HG03342 (cell line): ENCODE measurements at regions not wholly inside any gene's neighbourhood (a gene's known extent, or its start where the extent isn't known, plus 50 kb on each side); places are given as distances from the start of the nearest gene placed in this dataset.
"Not testable (repeated sequence)": the region's sequence is repeated elsewhere in the genome, so short reads cannot be mapped to it uniquely, and the experiment has no call there.

Experiments used
- ATAC-seq: cut with Tn5 transposase; IDR thresholded peaks from one replicate; pipeline ENCODE4 v1.9.1; 2021; ENCODE audit warnings: mild to moderate bottlenecking, moderate library complexity; ENCODE audit not compliant: unreplicated experiment

- no peak for ATAC-seq
Measured at GRCh38 chr15:50857763-50858162, 50.7 kb upstream of the AP4E1 start.

GRCh38 chr15:50854601-50855490 is 53.6 kb upstream of the AP4E1 start:
- ATAC-seq, result peak; percentile 98

GRCh38 chr15:50850003-50850402 is 58.5 kb upstream of the AP4E1 start:
- ATAC-seq, result no peak

GRCh38 chr15:50848349-50848748 is 60.1 kb upstream of the AP4E1 start:
- no peak for ATAC-seq

- not testable (repeated sequence) for ATAC-seq
Measured at GRCh38 chr15:50845181-50845580, 63.3 kb upstream of the AP4E1 start.

- no peak for ATAC-seq
Measured at GRCh38 chr15:50840520-50840919, 68.0 kb upstream of the AP4E1 start.

GRCh38 chr15:50837256-50837770 is 71.2 kb upstream of the AP4E1 start:
- ATAC-seq, result no peak

GRCh38 chr15:50830477-50831354 is 65.2 kb upstream of the SPPL2A start:
- no peak for ATAC-seq

- no peak for ATAC-seq
Measured at GRCh38 chr15:50828610-50829206, 63.2 kb upstream of the SPPL2A start.

- ATAC-seq, result no peak
Measured at GRCh38 chr15:50825946-50826345, 60.4 kb upstream of the SPPL2A start.

GRCh38 chr15:50824514-50824913 is 59.0 kb upstream of the SPPL2A start:
- ATAC-seq, result no peak

- ATAC-seq, result no peak
Measured at GRCh38 chr15:50823281-50823680, 57.8 kb upstream of the SPPL2A start.

- no peak for ATAC-seq
Measured at GRCh38 chr15:50821476-50821875, 56.0 kb upstream of the SPPL2A start.

- ATAC-seq, result no peak
Measured at GRCh38 chr15:50820808-50821382, 55.4 kb upstream of the SPPL2A start.

GRCh38 chr15:50819344-50819743 is 53.8 kb upstream of the SPPL2A start:
- no peak for ATAC-seq

GRCh38 chr15:50815958-50816590 is 50.6 kb upstream of the SPPL2A start:
- no peak for ATAC-seq
